Spleen (tissue), 11 donors: ENCODE measurements at regions not wholly inside any gene's neighbourhood (a gene's known extent, or its start where the extent isn't known, plus 50 kb on each side); places are given as distances from the start of the nearest gene placed in this dataset.
A peak's percentile ranks its signal among the peaks of the same experiment; 100 is the strongest.

Experiments used
- DNase-seq: peaks from one replicate; pipeline ENCODE4 v3.0.0-alpha.2; 2020
- H3K27ac ChIP-seq, 8 donors: fragments of 200-600 bp; sonication (generic) in 7 of 8; 1 replicate in 4 of 8; 2 replicates in 4 of 8; pipeline versions ENCODE4 v1.5.0 to v1.8.0; 2016 to 2021; ENCODE audit warnings: inconsistent platforms in 4 of 8, mild to moderate bottlenecking in 4 of 8, moderate library complexity in 1 of 8
- H3K27me3 ChIP-seq, 7 donors: fragments of 200-600 bp; sonication (generic) in 6 of 7; replicated peaks in 1 of 7; 1 replicate in 4 of 7; 2 replicates in 3 of 7; pipeline versions ENCODE4 v1.5.0 to v1.8.0; 2016 to 2021; ENCODE audit warnings: inconsistent platforms in 3 of 7, mild to moderate bottlenecking in 1 of 7
- H3K36me3 ChIP-seq, 6 donors: fragments of 200-600 bp; sonication (generic) in 5 of 6; 1 replicate in 4 of 6; 2 replicates in 2 of 6; pipeline versions ENCODE4 v1.5.0 to v1.8.0; 2016 to 2021; ENCODE audit warnings: inconsistent platforms in 2 of 6
- H3K4me1 ChIP-seq, 6 donors: fragments of 200-600 bp; sonication (generic) in 5 of 6; 1 replicate in 3 of 6; 2 replicates in 3 of 6; pipeline versions ENCODE4 v1.5.0 to v1.8.0; 2016 to 2021; ENCODE audit warnings: inconsistent platforms in 3 of 6
- H3K4me3 ChIP-seq, 8 donors: fragments of 200-600 bp; sonication (generic) in 7 of 8; 1 replicate in 4 of 8; 2 replicates in 4 of 8; pipeline versions ENCODE4 v1.5.0 to v1.8.0; 2016 to 2021; ENCODE audit warnings: inconsistent platforms in 4 of 8, mild to moderate bottlenecking in 4 of 8, moderate library complexity in 2 of 8
- H3K9me3 ChIP-seq, 8 donors: fragments of 200-600 bp; sonication (generic) in 7 of 8; 1 replicate in 4 of 8; 2 replicates in 4 of 8; pipeline versions ENCODE4 v1.5.0 to v1.8.0; 2016 to 2021; ENCODE audit warnings: inconsistent platforms in 4 of 8
- POLR2A ChIP-seq, 3 donors: fragments of 450-650 bp; IDR thresholded peaks; one replicate each; pipeline ENCODE4 v1.5.1; 2017; ENCODE audit warnings: antibody characterized with exemption in 3 of 3, mild to moderate bottlenecking in 1 of 3
- POLR2AphosphoS5 ChIP-seq, 3 donors: sonication (generic); formaldehyde crosslinking; IDR thresholded peaks; one replicate each; pipeline ENCODE4 v1.5.1; 2017; ENCODE audit warnings: antibody characterized with exemption in 3 of 3
- WGBS, 5 donors: extraction: QIAGEN DNeasy Blood & Tissue Kit in 3 of 5; methylation state at CpG; one replicate each; pipeline versions ENCODE4 v1.1.5 to v1.1.7; 2013 to 2018; 5-methylcytosine and 5-hydroxymethylcytosine counted together
- intact Hi-C: fragments of 100-400 bp; cut with DNase I; formaldehyde crosslinking; loops from one replicate; pipeline ENCODE4 v1.15.0; 2023; ENCODE audit warnings: low total_unique reads
- TF ChIP-seq, protein P1 (sequence below), 11 experiments: fragments of 200-600 bp in 7 of 11; fragments of 450-650 bp in 4 of 11; sonication (generic) in 4 of 11; IDR thresholded peaks in 8 of 11; conservative IDR thresholded peaks in 3 of 11; 1 replicate in 7 of 11; 2 replicates in 4 of 11; pipeline versions ENCODE4 v1.4.0 to v1.8.0; 2016 to 2021; ENCODE audit warnings: antibody characterized with exemption in 11 of 11, inconsistent platforms in 4 of 11, mild to moderate bottlenecking in 1 of 11
- donor health status: healthy with polysubstance abuse.
- donor health status: DM: no; HTN: no; CAD: no; lungs with moderate emphysema.
- donor health status: DM: no; HTN: no; CAD: no.
- donor health status: Bipolar disorder and iron deficiency.
- donor health status: healthy.
- donor health status: DM: no; HTN: no; CAD: no.
- donor health status: DM: yes; HTN: yes; CAD: no.

DNA sequence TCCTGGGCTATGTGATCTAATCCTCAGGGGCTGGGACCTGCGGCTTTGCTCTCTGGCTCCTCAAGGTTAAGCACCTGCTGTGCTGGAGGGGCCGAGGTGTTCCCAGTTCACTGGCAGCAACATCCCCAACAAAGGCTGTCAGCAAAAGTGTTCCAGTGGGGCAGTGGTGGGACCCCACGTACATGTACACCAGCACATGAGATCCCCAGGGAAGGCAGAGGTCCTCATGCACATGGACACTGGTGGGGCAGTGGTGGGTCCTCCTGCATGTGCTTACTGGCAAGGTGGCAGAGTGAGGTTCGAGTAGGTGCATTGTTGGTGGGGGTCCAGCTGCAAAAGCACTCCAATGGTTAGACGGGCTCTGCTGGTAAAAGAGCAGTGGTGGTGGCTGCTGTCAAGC is 255.6 kb upstream of the MPDZ start:
- no peaks in the 10 kb centered on the region for H3K4me1 ChIP-seq
- TF ChIP-seq POLR2A (IDR thresholded peaks at IDR 0.05) (no peak), POLR2AphosphoS5 (IDR thresholded peaks at IDR 0.05) (no peak)
- TF ChIP-seq, protein P1, sequence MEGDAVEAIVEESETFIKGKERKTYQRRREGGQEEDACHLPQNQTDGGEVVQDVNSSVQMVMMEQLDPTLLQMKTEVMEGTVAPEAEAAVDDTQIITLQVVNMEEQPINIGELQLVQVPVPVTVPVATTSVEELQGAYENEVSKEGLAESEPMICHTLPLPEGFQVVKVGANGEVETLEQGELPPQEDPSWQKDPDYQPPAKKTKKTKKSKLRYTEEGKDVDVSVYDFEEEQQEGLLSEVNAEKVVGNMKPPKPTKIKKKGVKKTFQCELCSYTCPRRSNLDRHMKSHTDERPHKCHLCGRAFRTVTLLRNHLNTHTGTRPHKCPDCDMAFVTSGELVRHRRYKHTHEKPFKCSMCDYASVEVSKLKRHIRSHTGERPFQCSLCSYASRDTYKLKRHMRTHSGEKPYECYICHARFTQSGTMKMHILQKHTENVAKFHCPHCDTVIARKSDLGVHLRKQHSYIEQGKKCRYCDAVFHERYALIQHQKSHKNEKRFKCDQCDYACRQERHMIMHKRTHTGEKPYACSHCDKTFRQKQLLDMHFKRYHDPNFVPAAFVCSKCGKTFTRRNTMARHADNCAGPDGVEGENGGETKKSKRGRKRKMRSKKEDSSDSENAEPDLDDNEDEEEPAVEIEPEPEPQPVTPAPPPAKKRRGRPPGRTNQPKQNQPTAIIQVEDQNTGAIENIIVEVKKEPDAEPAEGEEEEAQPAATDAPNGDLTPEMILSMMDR (IDR thresholded peaks at IDR 0.05 in 8 of 11, conservative IDR thresholded peaks at IDR 0.05 in 3 of 11) = no peak
- intact Hi-C loops = no loop called here
- no peaks in the 10 kb centered on the region for H3K27me3 ChIP-seq
- peak; percentile 52 for DNase-seq
- H3K9me3 ChIP-seq = peaks cover 0 to 29% (median 16%) of the 10 kb centered on the region in 8 donors
- no peaks in the 10 kb centered on the region for H3K36me3 ChIP-seq
- no peak overlapping the region for H3K4me3 ChIP-seq
- H3K27ac ChIP-seq = no peak overlapping the region
- WGBS, 5 donors = 53 to 66% (median 60%) methylated on average over 5 of the region's 5 CpGs

- intact Hi-C loops = no loop called here
- DNase-seq = no peak
- 86 to 91% (median 90%) methylated on average over 2 of the region's 2 CpGs for WGBS, 5 donors
- Histone ChIP-seq H3K9me3 (peaks cover 0 to 23% (median 13%) of the 10 kb centered on the region in 8 donors), H3K27me3 (no peaks in the 10 kb centered on the region), H3K27ac (no peak overlapping the region), H3K4me1 (no peaks in the 10 kb centered on the region), H3K36me3 (no peaks in the 10 kb centered on the region), H3K4me3 (no peak overlapping the region)
- TF ChIP-seq, protein P1 (IDR thresholded peaks at IDR 0.05 in 8 of 11, conservative IDR thresholded peaks at IDR 0.05 in 3 of 11) = no peak
- TF ChIP-seq POLR2A (IDR thresholded peaks at IDR 0.05) = no peak
- no peak for TF ChIP-seq POLR2AphosphoS5 (IDR thresholded peaks at IDR 0.05)
Observed at GRCh38 chr9:13534006-13534405, 254.5 kb upstream of the MPDZ start.

DNA sequence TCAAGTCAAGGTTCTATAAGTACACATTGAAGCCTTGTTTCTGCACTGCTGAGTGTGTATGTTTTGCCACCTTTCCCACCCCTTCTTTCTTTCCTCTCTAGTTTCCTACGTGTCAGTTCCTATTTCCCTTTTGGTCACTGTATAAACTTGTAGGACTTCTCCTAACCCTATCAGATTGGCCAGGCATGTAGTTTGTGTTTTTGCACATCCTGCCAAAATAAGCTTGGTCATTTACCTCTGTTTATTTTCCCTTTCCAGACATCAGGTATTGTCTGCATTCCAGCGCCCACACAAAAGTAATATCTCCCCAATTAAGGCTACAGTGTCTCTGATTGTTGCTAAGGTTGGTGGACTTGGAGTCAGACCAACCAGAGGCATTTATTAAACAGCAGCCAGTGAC is 252.9 kb upstream of the MPDZ start:
- H3K9me3 ChIP-seq = peaks cover 0 to 23% (median 13%) of the 10 kb centered on the region in 8 donors
- TF ChIP-seq, protein P1 (IDR thresholded peaks at IDR 0.05 in 8 of 11, conservative IDR thresholded peaks at IDR 0.05 in 3 of 11) = no peak
- TF ChIP-seq POLR2AphosphoS5 (IDR thresholded peaks at IDR 0.05) (no peak), POLR2A (IDR thresholded peaks at IDR 0.05) (no peak)
- intact Hi-C loops = no loop called here
- no peaks in the 10 kb centered on the region for H3K4me1 ChIP-seq
- H3K27me3 ChIP-seq = no peaks in the 10 kb centered on the region
- H3K36me3 ChIP-seq = no peaks in the 10 kb centered on the region
- no peak overlapping the region for H3K27ac ChIP-seq
- DNase-seq = no peak
- 29 to 52% (median 41%) methylated on average over 2 of the region's 2 CpGs for WGBS, 5 donors
- no peak overlapping the region for H3K4me3 ChIP-seq

GRCh38 chr9:13529321-13530104 is 250.0 kb upstream of the MPDZ start:
- Histone ChIP-seq H3K4me3 (no peak overlapping the region), H3K4me1 (no peaks in the 10 kb centered on the region), H3K36me3 (no peaks in the 10 kb centered on the region), H3K27ac (no peak overlapping the region), H3K9me3 (peaks cover 0 to 14% (median 9%) of the 10 kb centered on the region in 8 donors), H3K27me3 (no peaks in the 10 kb centered on the region)
- TF ChIP-seq POLR2AphosphoS5 (IDR thresholded peaks at IDR 0.05) (no peak), POLR2A (IDR thresholded peaks at IDR 0.05) (no peak)
- TF ChIP-seq, protein P1 (IDR thresholded peaks at IDR 0.05 in 8 of 11, conservative IDR thresholded peaks at IDR 0.05 in 3 of 11) = no peak
- DNase-seq = no peak
- 62 to 70% (median 66%) methylated on average over 6 of the region's 6 CpGs for WGBS, 5 donors
- intact Hi-C loops = no loop called here
